Kidney (tissue), 13 donors: ENCODE measurements at regions not wholly inside any gene's neighbourhood (a gene's known extent, or its start where the extent isn't known, plus 50 kb on each side); places are given as distances from the start of the nearest gene placed in this dataset.
A peak's percentile ranks its signal among the peaks of the same experiment; 100 is the strongest.

Experiments used
- DNase-seq, 5 donors: peaks; one replicate each; pipeline ENCODE4 v3.0.0-alpha.2; 2013 to 2020
- FAIRE-seq: peaks from 2 replicates; lab custom pipeline; 2012; peaks lifted over from hg19 to GRCh38; lab: Jason Lieb, UNC
- H3K27ac ChIP-seq, 2 donors: one replicate each; pipeline ENCODE4 v1.7.0; 2013; ENCODE audit warnings: low read depth in 2 of 2, low read length in 2 of 2, inconsistent platforms in 1 of 2
- H3K27me3 ChIP-seq: one replicate; pipeline ENCODE4 v1.7.1; 2013; ENCODE audit warnings: low read length, inconsistent platforms; ENCODE audit not compliant: control insufficient read depth, insufficient read depth
- H3K36me3 ChIP-seq, 3 donors: one replicate each; pipeline versions ENCODE4 v1.7.0 to v1.7.1; 2013; ENCODE audit warnings: low read length in 3 of 3, control low read depth in 1 of 3, inconsistent platforms in 1 of 3; ENCODE audit not compliant: insufficient read depth in 3 of 3, control insufficient read depth in 2 of 3
- H3K4me1 ChIP-seq, 3 donors: one replicate each; pipeline versions ENCODE4 v1.7.0 to v1.7.1; 2013; ENCODE audit warnings: low read length in 3 of 3, inconsistent platforms in 1 of 3, low read depth in 1 of 3; ENCODE audit not compliant: control insufficient read depth in 2 of 3, insufficient read depth in 2 of 3
- H3K4me3 ChIP-seq, 3 donors: one replicate each; pipeline versions ENCODE4 v1.7.0 to v1.8.1; 2013; ENCODE audit warnings: low read length in 3 of 3, control low read depth in 1 of 3, inconsistent platforms in 1 of 3
- H3K9ac ChIP-seq, 3 donors: one replicate each; pipeline versions ENCODE4 v1.7.0 to v1.7.1; 2013; ENCODE audit warnings: low read length in 3 of 3, control low read depth in 1 of 3, inconsistent platforms in 1 of 3
- H3K9me3 ChIP-seq, 3 donors: one replicate each; pipeline versions ENCODE4 v1.7.0 to v1.7.1; 2013; ENCODE audit warnings: low read length in 3 of 3, control low read depth in 1 of 3, inconsistent platforms in 1 of 3; ENCODE audit not compliant: control insufficient read depth in 2 of 3, insufficient read depth in 1 of 3
- CTCF ChIP-seq: IDR thresholded peaks from 3 replicates; pipeline ENCODE4 v1.5.1; 2012; ENCODE audit warnings: mild to moderate bottlenecking, moderate library complexity, borderline replicate concordance; ENCODE audit not compliant: insufficient read depth; ENCODE audit errors: extremely low read depth
- intact Hi-C: fragments of 100-400 bp; cut with DNase I; formaldehyde crosslinking; loops from one replicate; pipeline ENCODE4 v1.11.1; 2022
- donor health status: control.
- donor health status: control.
- donor health status: control.
- donor health status: control.
- donor health status: control.
- donor health status: DM: yes; HTN: yes; CAD: no.
- donor health status: Normal renal cell carcinoma (clear cell type).

- Histone ChIP-seq H3K27ac (no peak overlapping the region), H3K9ac (no peak overlapping the region), H3K36me3 (no peaks in the 10 kb centered on the region), H3K4me3 (no peak overlapping the region), H3K27me3 (no peaks in the 10 kb centered on the region), H3K9me3 (no peaks in the 10 kb centered on the region), H3K4me1 (no peaks in the 10 kb centered on the region)
- DNase-seq = no peak
- no peak for FAIRE-seq
- TF ChIP-seq CTCF = no peak
- intact Hi-C loops = no loop called here
Observed at GRCh38 chr2:6748406-6749067, 117.2 kb downstream of the CMPK2 start.

GRCh38 chr2:6749962-6750361 is 115.7 kb downstream of the CMPK2 start:
- no peak overlapping the region for H3K4me3 ChIP-seq
- no peak for TF ChIP-seq CTCF
- H3K4me1 ChIP-seq = no peaks in the 10 kb centered on the region
- H3K9me3 ChIP-seq = no peaks in the 10 kb centered on the region
- no peak overlapping the region for H3K9ac ChIP-seq
- no peak overlapping the region for H3K27ac ChIP-seq
- peak in 1 of 5 donors; percentile 15 for DNase-seq
- H3K36me3 ChIP-seq = no peaks in the 10 kb centered on the region
- intact Hi-C loops = no loop called here
- no peak for FAIRE-seq
- no peaks in the 10 kb centered on the region for H3K27me3 ChIP-seq

- DNase-seq (peak in 1 of 5 donors; percentile 28), FAIRE-seq (no peak)
- Histone ChIP-seq H3K27me3 (no peaks in the 10 kb centered on the region), H3K4me1 (no peaks in the 10 kb centered on the region), H3K27ac (no peak overlapping the region), H3K36me3 (no peaks in the 10 kb centered on the region), H3K9ac (no peak overlapping the region), H3K4me3 (no peak overlapping the region), H3K9me3 (no peaks in the 10 kb centered on the region)
- intact Hi-C loops = no loop called here
- TF ChIP-seq CTCF = no peak
Observed at GRCh38 chr2:6750411-6751158, 115.1 kb downstream of the CMPK2 start.
